Activated CD4-positive, alpha-beta memory T cell treated with anti-CD3 and anti-CD28 coated beads, Interleukin-2, amount 10 ng/mL, durations not matched to agents 7 days and 5 days (primary cell): ENCODE measurements at regions not wholly inside any gene's neighbourhood (a gene's known extent, or its start where the extent isn't known, plus 50 kb on each side); places are given as distances from the start of the nearest gene placed in this dataset.

Source experiments
- CTCF ChIA-PET: fragments of 350-600 bp; sonication (Branson Sonifier 250); formaldehyde crosslinking; loops from one replicate; lab custom pipeline; 2021; ENCODE audit warnings: antibody characterized with exemption, inconsistent platforms; lab: Charles Lee
- POLR2A ChIA-PET: fragments of 350-600 bp; sonication (Branson Sonifier 250); formaldehyde crosslinking; loops from one replicate; lab custom pipeline; 2021; ENCODE audit warnings: antibody characterized with exemption; lab: Charles Lee
- DNase-seq: peaks from one replicate; pipeline ENCODE4 v3.0.0-alpha.2; 2020
- H3K27ac Mint-ChIP-seq: one replicate; pipeline ENCODE4 v1.8.0; 2021; ENCODE audit warnings: mild to moderate bottlenecking, mixed read lengths
- H3K27me3 Mint-ChIP-seq: one replicate; pipeline ENCODE4 v1.8.0; 2021; ENCODE audit warnings: mixed read lengths
- H3K36me3 Mint-ChIP-seq: one replicate; pipeline ENCODE4 v1.8.0; 2021; ENCODE audit warnings: low read depth, mixed read lengths
- H3K4me1 Mint-ChIP-seq: one replicate; pipeline ENCODE4 v1.8.0; 2021; ENCODE audit warnings: mixed read lengths
- H3K4me3 Mint-ChIP-seq: one replicate; pipeline ENCODE4 v1.8.0; 2021; ENCODE audit warnings: mild to moderate bottlenecking, mixed read lengths
- H3K9me3 Mint-ChIP-seq: one replicate; pipeline ENCODE4 v1.8.0; 2021; ENCODE audit warnings: mixed read lengths

- no peaks in the 10 kb centered on the region for H3K27me3 Mint-ChIP-seq
- no peak for DNase-seq
- H3K36me3 Mint-ChIP-seq: no peaks in the 10 kb centered on the region
- no peak overlapping the region for H3K27ac Mint-ChIP-seq
- no peaks in the 10 kb centered on the region for H3K4me1 Mint-ChIP-seq
- H3K4me3 Mint-ChIP-seq: no peak overlapping the region
- no peaks in the 10 kb centered on the region for H3K9me3 Mint-ChIP-seq
- CTCF ChIA-PET: no interaction called here
- POLR2A ChIA-PET: no interaction called here
Observed at GRCh38 chr5:124869426-124870033, 123.1 kb upstream of the ZNF608 start.

GRCh38 chr5:124870070-124870469, 123.6 kb upstream of the ZNF608 start:
- H3K4me3 Mint-ChIP-seq: no peak overlapping the region
- H3K27ac Mint-ChIP-seq: no peak overlapping the region
- POLR2A ChIA-PET: no interaction called here
- no peaks in the 10 kb centered on the region for H3K4me1 Mint-ChIP-seq
- CTCF ChIA-PET: no interaction called here
- H3K36me3 Mint-ChIP-seq: no peaks in the 10 kb centered on the region
- DNase-seq: no peak
- no peaks in the 10 kb centered on the region for H3K9me3 Mint-ChIP-seq
- no peaks in the 10 kb centered on the region for H3K27me3 Mint-ChIP-seq

GRCh38 chr5:124871303-124871702, 124.9 kb upstream of the ZNF608 start:
- H3K4me3 Mint-ChIP-seq: no peak overlapping the region
- no peaks in the 10 kb centered on the region for H3K4me1 Mint-ChIP-seq
- no peaks in the 10 kb centered on the region for H3K36me3 Mint-ChIP-seq
- CTCF ChIA-PET: no interaction called here
- no peaks in the 10 kb centered on the region for H3K9me3 Mint-ChIP-seq
- no peaks in the 10 kb centered on the region for H3K27me3 Mint-ChIP-seq
- no peak overlapping the region for H3K27ac Mint-ChIP-seq
- POLR2A ChIA-PET: no interaction called here
- DNase-seq: no peak

GRCh38 chr5:124872086-124872485, 125.6 kb upstream of the ZNF608 start:
- H3K27me3 Mint-ChIP-seq: no peaks in the 10 kb centered on the region

GRCh38 chr5:124872615-124873014, 126.2 kb upstream of the ZNF608 start:
- H3K36me3 Mint-ChIP-seq: no peaks in the 10 kb centered on the region
- no peak overlapping the region for H3K4me3 Mint-ChIP-seq
- ChIA-PET CTCF (no interaction called here), POLR2A (no interaction called here)
- no peak for DNase-seq
- no peak overlapping the region for H3K27ac Mint-ChIP-seq
- H3K4me1 Mint-ChIP-seq: no peaks in the 10 kb centered on the region
- no peaks in the 10 kb centered on the region for H3K27me3 Mint-ChIP-seq
- no peaks in the 10 kb centered on the region for H3K9me3 Mint-ChIP-seq

More at GRCh38 chr5:124872086-124872485, 125.6 kb upstream of the ZNF608 start:
- Mint-ChIP-seq H3K27ac (no peak overlapping the region), H3K9me3 (no peaks in the 10 kb centered on the region), H3K4me1 (no peaks in the 10 kb centered on the region), H3K4me3 (no peak overlapping the region), H3K36me3 (no peaks in the 10 kb centered on the region)
- DNase-seq: no peak
- ChIA-PET CTCF (interaction anchor here (0.6 kb wide), 1 partner anchor 1212 kb away, joined by 3 read pairs; no protein-coding TSS in a partner anchor), POLR2A (no interaction called here)

GRCh38 chr5:124873188-124873587, 126.7 kb upstream of the ZNF608 start:
- Mint-ChIP-seq H3K27ac (no peak overlapping the region), H3K4me1 (no peaks in the 10 kb centered on the region), H3K27me3 (no peaks in the 10 kb centered on the region), H3K36me3 (no peaks in the 10 kb centered on the region), H3K9me3 (no peaks in the 10 kb centered on the region), H3K4me3 (no peak overlapping the region)
- POLR2A ChIA-PET: no interaction called here
- DNase-seq: no peak
- CTCF ChIA-PET: no interaction called here

- CTCF ChIA-PET: no interaction called here
- no peak for DNase-seq
- Mint-ChIP-seq H3K4me3 (no peak overlapping the region), H3K27me3 (no peaks in the 10 kb centered on the region), H3K36me3 (no peaks in the 10 kb centered on the region), H3K9me3 (no peaks in the 10 kb centered on the region), H3K4me1 (no peaks in the 10 kb centered on the region), H3K27ac (no peak overlapping the region)
- POLR2A ChIA-PET: no interaction called here
Observed at GRCh38 chr5:124873713-124874112, 127.3 kb upstream of the ZNF608 start.

GRCh38 chr5:124876566-124876965, 130.1 kb upstream of the ZNF608 start:
- Mint-ChIP-seq H3K27ac (no peak overlapping the region), H3K4me1 (no peaks in the 10 kb centered on the region), H3K9me3 (no peaks in the 10 kb centered on the region), H3K36me3 (no peaks in the 10 kb centered on the region), H3K4me3 (no peak overlapping the region), H3K27me3 (no peaks in the 10 kb centered on the region)
- no peak for DNase-seq
- ChIA-PET CTCF (no interaction called here), POLR2A (no interaction called here)

GRCh38 chr5:124876983-124877382, 130.5 kb upstream of the ZNF608 start:
- Mint-ChIP-seq H3K27ac (no peak overlapping the region), H3K9me3 (no peaks in the 10 kb centered on the region), H3K36me3 (no peaks in the 10 kb centered on the region), H3K27me3 (no peaks in the 10 kb centered on the region), H3K4me3 (no peak overlapping the region), H3K4me1 (no peaks in the 10 kb centered on the region)
- ChIA-PET CTCF (no interaction called here), POLR2A (no interaction called here)
- DNase-seq: no peak

- CTCF ChIA-PET: no interaction called here
- DNase-seq: no peak
- Mint-ChIP-seq H3K9me3 (no peaks in the 10 kb centered on the region), H3K36me3 (no peaks in the 10 kb centered on the region), H3K27ac (no peak overlapping the region), H3K4me3 (no peak overlapping the region), H3K4me1 (no peaks in the 10 kb centered on the region), H3K27me3 (no peaks in the 10 kb centered on the region)
- POLR2A ChIA-PET: no interaction called here
Observed at GRCh38 chr5:124877501-124878146, 131.2 kb upstream of the ZNF608 start.

GRCh38 chr5:124878583-124879342, 132.3 kb upstream of the ZNF608 start:
- POLR2A ChIA-PET: no interaction called here
- Mint-ChIP-seq H3K36me3 (no peaks in the 10 kb centered on the region), H3K9me3 (no peaks in the 10 kb centered on the region), H3K4me3 (no peak overlapping the region), H3K4me1 (no peaks in the 10 kb centered on the region), H3K27ac (no peak overlapping the region), H3K27me3 (no peaks in the 10 kb centered on the region)
- CTCF ChIA-PET: no interaction called here
- DNase-seq: no peak

- Mint-ChIP-seq H3K4me1 (no peaks in the 10 kb centered on the region), H3K27me3 (no peaks in the 10 kb centered on the region), H3K27ac (no peak overlapping the region), H3K4me3 (no peak overlapping the region), H3K36me3 (no peaks in the 10 kb centered on the region), H3K9me3 (no peaks in the 10 kb centered on the region)
- ChIA-PET POLR2A (no interaction called here), CTCF (no interaction called here)
- no peak for DNase-seq
Observed at GRCh38 chr5:124880903-124881697, 134.7 kb upstream of the ZNF608 start.

GRCh38 chr5:124883681-124884080, 137.2 kb upstream of the ZNF608 start:
- H3K36me3 Mint-ChIP-seq: no peaks in the 10 kb centered on the region
- DNase-seq: no peak
- H3K27ac Mint-ChIP-seq: no peak overlapping the region
- no peak overlapping the region for H3K4me3 Mint-ChIP-seq
- no peaks in the 10 kb centered on the region for H3K4me1 Mint-ChIP-seq
- ChIA-PET POLR2A (no interaction called here), CTCF (no interaction called here)
- no peaks in the 10 kb centered on the region for H3K9me3 Mint-ChIP-seq
- no peaks in the 10 kb centered on the region for H3K27me3 Mint-ChIP-seq
